ENCODE measurements at regions not wholly inside any gene's neighbourhood (a gene's known extent, or its start where the extent isn't known, plus 50 kb on each side); places are given as distances from the start of the nearest gene placed in this dataset.
A peak's percentile ranks its signal among the peaks of the same experiment; 100 is the strongest.

DNA sequence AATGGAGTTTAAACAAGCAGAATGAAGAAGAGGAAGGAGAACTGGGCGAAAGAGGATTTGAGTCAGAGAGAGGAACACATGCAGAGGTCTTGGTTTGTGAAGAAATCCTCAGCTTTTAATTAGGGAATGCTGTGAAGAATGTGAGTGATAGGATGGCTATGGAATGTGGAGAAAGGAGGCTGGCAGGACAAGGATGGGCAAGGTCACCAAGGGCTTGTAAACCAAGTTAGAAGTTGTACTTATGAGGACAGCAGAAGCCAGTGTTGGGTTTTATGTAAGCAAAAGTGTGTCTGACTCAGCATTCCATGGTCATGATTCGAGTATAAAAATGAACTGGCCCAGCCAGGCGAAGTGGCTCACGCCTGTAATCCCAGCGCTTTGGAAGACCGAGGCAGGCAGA lies 60.0 kb upstream of the IL12A start:
- DNase-seq, result no peak
- ATAC-seq (ENCODE audit: low FRiP score in 2 of 2), result peak in 1 of 2 donors; percentile 33
- 85 to 93% methylated on average over 6 of the region's 6 CpGs for WGBS, 2 donors
- Histone ChIP-seq H3K27me3 (no peaks in the 10 kb centered on the region), H3K36me3 (no peaks in the 10 kb centered on the region), H3K27ac (peak overlapping the region in 3 of 4 donors; percentile 44 to 77 (median 59)), H3K9me3 (peaks cover 0 to 7% (median under 1%) of the 10 kb centered on the region in 4 donors), H3K4me1 (peaks cover 0 to 13% (median 6%) of the 10 kb centered on the region in 4 donors), H3K4me3 (no peak overlapping the region)
- TF ChIP-seq POLR2AphosphoS5 (IDR thresholded peaks at IDR 0.05), result no peak
- TF ChIP-seq EP300 (IDR thresholded peaks at IDR 0.05), result no peak
- TF ChIP-seq POLR2A (IDR thresholded peaks at IDR 0.05), result no peak
- TF ChIP-seq, protein P1, sequence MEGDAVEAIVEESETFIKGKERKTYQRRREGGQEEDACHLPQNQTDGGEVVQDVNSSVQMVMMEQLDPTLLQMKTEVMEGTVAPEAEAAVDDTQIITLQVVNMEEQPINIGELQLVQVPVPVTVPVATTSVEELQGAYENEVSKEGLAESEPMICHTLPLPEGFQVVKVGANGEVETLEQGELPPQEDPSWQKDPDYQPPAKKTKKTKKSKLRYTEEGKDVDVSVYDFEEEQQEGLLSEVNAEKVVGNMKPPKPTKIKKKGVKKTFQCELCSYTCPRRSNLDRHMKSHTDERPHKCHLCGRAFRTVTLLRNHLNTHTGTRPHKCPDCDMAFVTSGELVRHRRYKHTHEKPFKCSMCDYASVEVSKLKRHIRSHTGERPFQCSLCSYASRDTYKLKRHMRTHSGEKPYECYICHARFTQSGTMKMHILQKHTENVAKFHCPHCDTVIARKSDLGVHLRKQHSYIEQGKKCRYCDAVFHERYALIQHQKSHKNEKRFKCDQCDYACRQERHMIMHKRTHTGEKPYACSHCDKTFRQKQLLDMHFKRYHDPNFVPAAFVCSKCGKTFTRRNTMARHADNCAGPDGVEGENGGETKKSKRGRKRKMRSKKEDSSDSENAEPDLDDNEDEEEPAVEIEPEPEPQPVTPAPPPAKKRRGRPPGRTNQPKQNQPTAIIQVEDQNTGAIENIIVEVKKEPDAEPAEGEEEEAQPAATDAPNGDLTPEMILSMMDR (IDR thresholded peaks at IDR 0.05), result no peak

DNA sequence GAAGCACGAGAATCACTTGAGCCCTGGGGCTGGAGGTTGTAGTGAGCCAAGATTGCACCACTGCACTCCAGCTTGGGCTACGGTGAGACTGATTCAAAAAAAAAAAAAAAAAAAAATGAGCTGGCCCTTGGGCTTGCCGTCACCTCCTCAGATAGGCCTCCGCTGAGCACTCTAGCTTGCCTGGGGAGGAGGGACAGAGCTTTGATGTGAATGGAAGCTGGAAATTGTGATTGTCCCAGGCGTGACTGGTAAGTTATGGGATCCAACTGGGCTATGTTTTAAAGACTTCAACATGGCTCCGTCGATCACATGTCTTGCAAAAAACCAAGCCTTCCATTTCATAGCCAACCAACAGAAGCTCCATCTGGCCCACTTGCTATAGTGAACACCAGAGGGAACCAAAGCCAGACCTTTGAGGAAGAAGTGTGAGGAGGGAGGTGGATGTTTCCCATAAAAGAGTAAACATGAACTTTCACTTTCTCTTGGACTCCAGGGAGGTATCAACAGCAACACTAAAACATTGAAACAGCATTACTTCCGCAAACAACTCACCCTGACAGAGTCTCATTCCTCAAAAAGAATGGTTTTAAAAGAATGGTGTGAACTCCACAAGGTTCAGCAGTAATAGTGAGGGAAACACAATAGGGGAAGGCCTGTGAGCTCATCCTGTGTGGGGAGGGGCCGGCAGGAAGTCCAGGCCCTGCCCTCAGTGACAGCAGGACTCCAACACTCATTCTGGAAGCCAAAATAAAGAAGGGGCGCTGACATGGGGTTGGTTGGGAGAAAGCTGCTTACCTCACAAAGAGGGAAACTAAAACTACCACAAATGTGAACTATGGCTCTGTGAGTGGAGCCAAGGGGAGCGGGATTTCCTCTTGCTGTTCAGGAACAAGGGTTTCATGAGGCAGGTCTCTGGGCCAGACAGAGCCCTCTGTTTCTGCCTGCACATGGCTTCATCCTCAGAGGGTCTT lies 59.2 kb upstream of the IL12A start:
- 74 to 76% methylated on average over 11 of the region's 11 CpGs for WGBS, 2 donors
- ATAC-seq (ENCODE audit: low FRiP score in 2 of 2), result peak; percentile 66 to 81
- H3K4me3 ChIP-seq, result no peak overlapping the region
- peaks cover 0 to 13% (median 6%) of the 10 kb centered on the region in 4 donors for H3K4me1 ChIP-seq
- H3K36me3 ChIP-seq, result no peaks in the 10 kb centered on the region
- H3K27me3 ChIP-seq, result no peaks in the 10 kb centered on the region
- DNase-seq, result no peak
- H3K9me3 ChIP-seq, result peaks cover 0 to 15% (median 9%) of the 10 kb centered on the region in 4 donors
- H3K27ac ChIP-seq, result peak overlapping the region; percentile 44 to 77 (median 65)
- TF ChIP-seq, protein P1 (IDR thresholded peaks at IDR 0.05), result peak in 3 of 6 experiments; percentile 32 to 46 (median 37)
- TF ChIP-seq POLR2AphosphoS5 (IDR thresholded peaks at IDR 0.05), result no peak
- no peak for TF ChIP-seq EP300 (IDR thresholded peaks at IDR 0.05)

DNA sequence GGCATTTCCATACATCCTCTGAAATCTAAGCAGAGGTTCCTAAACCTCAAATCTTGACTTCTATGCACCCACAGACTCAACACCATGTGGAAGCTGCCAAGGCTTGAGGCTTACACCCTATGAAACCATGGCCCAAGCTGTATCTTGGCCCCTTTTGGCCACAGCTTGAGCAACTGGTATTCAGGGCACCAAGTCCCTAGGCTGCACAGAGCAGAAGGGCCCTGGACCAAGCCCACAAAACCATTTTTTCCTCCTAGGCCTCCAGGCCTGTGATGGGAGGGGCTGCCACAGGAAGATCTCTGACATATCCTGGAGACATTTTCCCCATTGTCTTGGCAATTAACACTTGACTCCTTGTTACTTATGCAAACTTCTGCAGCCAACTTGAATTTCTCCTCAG lies 54.4 kb upstream of the IL12A start:
- Histone ChIP-seq H3K9me3 (peaks cover 0 to 22% (median 14%) of the 10 kb centered on the region in 4 donors), H3K36me3 (no peaks in the 10 kb centered on the region), H3K27me3 (no peaks in the 10 kb centered on the region), H3K27ac (no peak overlapping the region), H3K4me1 (peaks cover 0 to 7% (median 3%) of the 10 kb centered on the region in 4 donors), H3K4me3 (no peak overlapping the region)
- ATAC-seq (ENCODE audit: low FRiP score in 2 of 2) (no peak), DNase-seq (no peak)
- TF ChIP-seq, protein P1 (IDR thresholded peaks at IDR 0.05), result no peak
- TF ChIP-seq POLR2AphosphoS5 (IDR thresholded peaks at IDR 0.05) (no peak), POLR2A (IDR thresholded peaks at IDR 0.05) (no peak), EP300 (IDR thresholded peaks at IDR 0.05) (no peak)

DNA sequence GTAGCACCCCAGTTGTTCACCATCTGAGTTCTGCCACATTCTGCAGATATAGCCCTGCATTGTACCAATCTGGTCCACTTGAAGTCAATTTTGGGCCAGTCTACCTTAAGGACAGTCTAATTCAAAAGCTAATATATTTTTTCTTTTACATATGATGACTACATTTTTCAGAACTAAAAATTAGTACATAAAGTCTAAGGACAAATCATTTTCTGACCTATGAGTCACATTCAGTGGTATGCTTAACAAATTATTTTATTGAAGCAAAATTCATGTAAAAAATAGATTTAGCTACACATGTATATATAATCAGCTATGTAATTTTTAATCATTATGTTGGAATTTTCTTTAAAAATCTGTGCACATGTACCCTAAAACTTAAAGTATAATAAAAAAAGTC lies 52.1 kb upstream of the IL12A start:
- Histone ChIP-seq H3K27ac (no peak overlapping the region), H3K4me3 (no peak overlapping the region), H3K4me1 (no peaks in the 10 kb centered on the region), H3K27me3 (no peaks in the 10 kb centered on the region), H3K36me3 (no peaks in the 10 kb centered on the region), H3K9me3 (peaks cover 0 to 22% (median 14%) of the 10 kb centered on the region in 4 donors)
- DNase-seq, result no peak
- ATAC-seq (ENCODE audit: low FRiP score in 2 of 2), result no peak
- no peak for TF ChIP-seq POLR2A (IDR thresholded peaks at IDR 0.05)
- no peak for TF ChIP-seq EP300 (IDR thresholded peaks at IDR 0.05)
- TF ChIP-seq POLR2AphosphoS5 (IDR thresholded peaks at IDR 0.05), result no peak
- TF ChIP-seq, protein P1 (IDR thresholded peaks at IDR 0.05), result no peak
